ENCODE measurements at regions not wholly inside any gene's neighbourhood (a gene's known extent, or its start where the extent isn't known, plus 50 kb on each side); places are given as distances from the start of the nearest gene placed in this dataset.

DNA sequence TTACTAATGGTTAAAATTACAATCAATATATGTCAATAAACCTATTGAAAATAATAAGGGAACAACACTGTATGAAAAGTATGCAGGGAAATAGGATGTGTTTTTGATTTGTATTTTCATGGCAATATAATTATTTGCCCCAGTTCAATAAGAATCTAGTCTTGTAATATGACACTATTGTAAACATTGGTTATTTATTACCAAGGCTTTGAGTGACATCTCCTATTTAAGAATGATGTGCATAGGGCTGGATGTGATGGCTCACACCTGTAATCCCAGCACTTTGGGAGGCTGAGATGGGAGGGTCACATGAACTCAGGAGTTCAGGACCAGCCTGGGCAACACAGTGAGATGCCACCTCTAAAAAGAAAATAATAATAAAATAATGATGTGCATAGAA lies 78.6 kb upstream of the DTNBP1 start:
- TF ChIP-seq, protein P1, sequence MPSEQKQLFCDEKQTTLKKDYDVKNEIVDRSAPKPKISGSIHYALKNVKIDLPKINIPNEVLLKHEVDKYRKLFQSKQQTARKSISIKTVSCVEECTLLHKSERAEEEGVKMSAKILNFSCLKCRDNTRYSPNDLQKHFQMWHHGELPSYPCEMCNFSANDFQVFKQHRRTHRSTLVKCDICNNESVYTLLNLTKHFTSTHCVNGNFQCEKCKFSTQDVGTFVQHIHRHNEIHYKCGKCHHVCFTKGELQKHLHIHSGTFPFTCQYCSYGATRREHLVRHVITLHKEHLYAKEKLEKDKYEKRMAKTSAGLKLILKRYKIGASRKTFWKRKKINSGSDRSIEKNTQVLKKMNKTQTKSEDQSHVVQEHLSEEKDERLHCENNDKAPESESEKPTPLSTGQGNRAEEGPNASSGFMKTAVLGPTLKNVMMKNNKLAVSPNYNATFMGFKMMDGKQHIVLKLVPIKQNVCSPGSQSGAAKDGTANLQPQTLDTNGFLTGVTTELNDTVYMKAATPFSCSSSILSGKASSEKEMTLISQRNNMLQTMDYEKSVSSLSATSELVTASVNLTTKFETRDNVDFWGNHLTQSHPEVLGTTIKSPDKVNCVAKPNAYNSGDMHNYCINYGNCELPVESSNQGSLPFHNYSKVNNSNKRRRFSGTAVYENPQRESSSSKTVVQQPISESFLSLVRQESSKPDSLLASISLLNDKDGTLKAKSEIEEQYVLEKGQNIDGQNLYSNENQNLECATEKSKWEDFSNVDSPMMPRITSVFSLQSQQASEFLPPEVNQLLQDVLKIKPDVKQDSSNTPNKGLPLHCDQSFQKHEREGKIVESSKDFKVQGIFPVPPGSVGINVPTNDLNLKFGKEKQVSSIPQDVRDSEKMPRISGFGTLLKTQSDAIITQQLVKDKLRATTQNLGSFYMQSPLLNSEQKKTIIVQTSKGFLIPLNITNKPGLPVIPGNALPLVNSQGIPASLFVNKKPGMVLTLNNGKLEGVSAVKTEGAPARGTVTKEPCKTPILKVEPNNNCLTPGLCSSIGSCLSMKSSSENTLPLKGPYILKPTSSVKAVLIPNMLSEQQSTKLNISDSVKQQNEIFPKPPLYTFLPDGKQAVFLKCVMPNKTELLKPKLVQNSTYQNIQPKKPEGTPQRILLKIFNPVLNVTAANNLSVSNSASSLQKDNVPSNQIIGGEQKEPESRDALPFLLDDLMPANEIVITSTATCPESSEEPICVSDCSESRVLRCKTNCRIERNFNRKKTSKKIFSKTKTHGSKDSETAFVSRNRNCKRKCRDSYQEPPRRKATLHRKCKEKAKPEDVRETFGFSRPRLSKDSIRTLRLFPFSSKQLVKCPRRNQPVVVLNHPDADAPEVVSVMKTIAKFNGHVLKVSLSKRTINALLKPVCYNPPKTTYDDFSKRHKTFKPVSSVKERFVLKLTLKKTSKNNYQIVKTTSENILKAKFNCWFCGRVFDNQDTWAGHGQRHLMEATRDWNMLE (tag by site-specific recombination; conservative IDR thresholded peaks at IDR 0.05; ENCODE audit: low read depth) = no peak
- no peak for TF ChIP-seq ZNF292 (tag by site-specific recombination; IDR thresholded peaks at IDR 0.05; ENCODE audit: borderline replicate concordance, low read depth)
- no peak for TF ChIP-seq ZNF274 (IDR thresholded peaks at IDR 0.05; ENCODE audit: low read length)
- TF ChIP-seq ZNF274 (tag by site-specific recombination; IDR thresholded peaks at IDR 0.05; ENCODE audit: borderline replicate concordance) = no peak
- TF ChIP-seq SP2 (tag by site-specific recombination; IDR thresholded peaks at IDR 0.05) = no peak
- TF ChIP-seq, protein P2, sequence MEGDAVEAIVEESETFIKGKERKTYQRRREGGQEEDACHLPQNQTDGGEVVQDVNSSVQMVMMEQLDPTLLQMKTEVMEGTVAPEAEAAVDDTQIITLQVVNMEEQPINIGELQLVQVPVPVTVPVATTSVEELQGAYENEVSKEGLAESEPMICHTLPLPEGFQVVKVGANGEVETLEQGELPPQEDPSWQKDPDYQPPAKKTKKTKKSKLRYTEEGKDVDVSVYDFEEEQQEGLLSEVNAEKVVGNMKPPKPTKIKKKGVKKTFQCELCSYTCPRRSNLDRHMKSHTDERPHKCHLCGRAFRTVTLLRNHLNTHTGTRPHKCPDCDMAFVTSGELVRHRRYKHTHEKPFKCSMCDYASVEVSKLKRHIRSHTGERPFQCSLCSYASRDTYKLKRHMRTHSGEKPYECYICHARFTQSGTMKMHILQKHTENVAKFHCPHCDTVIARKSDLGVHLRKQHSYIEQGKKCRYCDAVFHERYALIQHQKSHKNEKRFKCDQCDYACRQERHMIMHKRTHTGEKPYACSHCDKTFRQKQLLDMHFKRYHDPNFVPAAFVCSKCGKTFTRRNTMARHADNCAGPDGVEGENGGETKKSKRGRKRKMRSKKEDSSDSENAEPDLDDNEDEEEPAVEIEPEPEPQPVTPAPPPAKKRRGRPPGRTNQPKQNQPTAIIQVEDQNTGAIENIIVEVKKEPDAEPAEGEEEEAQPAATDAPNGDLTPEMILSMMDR (tag by site-specific recombination; IDR thresholded peaks at IDR 0.05) = no peak
- TF ChIP-seq ZNF133 (tag by site-specific recombination; IDR thresholded peaks at IDR 0.05) = no peak
- TF ChIP-seq, protein P3, sequence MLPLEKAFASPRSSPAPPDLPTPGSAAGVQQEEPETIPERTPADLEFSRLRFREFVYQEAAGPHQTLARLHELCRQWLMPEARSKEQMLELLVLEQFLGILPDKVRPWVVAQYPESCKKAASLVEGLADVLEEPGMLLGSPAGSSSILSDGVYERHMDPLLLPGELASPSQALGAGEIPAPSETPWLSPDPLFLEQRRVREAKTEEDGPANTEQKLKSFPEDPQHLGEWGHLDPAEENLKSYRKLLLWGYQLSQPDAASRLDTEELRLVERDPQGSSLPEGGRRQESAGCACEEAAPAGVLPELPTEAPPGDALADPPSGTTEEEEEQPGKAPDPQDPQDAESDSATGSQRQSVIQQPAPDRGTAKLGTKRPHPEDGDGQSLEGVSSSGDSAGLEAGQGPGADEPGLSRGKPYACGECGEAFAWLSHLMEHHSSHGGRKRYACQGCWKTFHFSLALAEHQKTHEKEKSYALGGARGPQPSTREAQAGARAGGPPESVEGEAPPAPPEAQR (tag by site-specific recombination; IDR thresholded peaks at IDR 0.05) = no peak
- TF ChIP-seq, protein P4, sequence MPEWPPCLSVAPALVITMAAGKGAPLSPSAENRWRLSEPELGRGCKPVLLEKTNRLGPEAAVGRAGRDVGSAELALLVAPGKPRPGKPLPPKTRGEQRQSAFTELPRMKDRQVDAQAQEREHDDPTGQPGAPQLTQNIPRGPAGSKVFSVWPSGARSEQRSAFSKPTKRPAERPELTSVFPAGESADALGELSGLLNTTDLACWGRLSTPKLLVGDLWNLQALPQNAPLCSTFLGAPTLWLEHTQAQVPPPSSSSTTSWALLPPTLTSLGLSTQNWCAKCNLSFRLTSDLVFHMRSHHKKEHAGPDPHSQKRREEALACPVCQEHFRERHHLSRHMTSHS (tag by site-specific recombination; IDR thresholded peaks at IDR 0.05) = no peak
- TF ChIP-seq BCL11B (tag by site-specific recombination; IDR thresholded peaks at IDR 0.05; ENCODE audit: low read depth) = no peak
- TF ChIP-seq MZF1 (tag by site-specific recombination; IDR thresholded peaks at IDR 0.05; ENCODE audit: borderline replicate concordance) = no peak
- TF ChIP-seq RBAK (tag by site-specific recombination; IDR thresholded peaks at IDR 0.05) = no peak
